Upper lobe of left lung (tissue), 4 donors: ENCODE measurements at regions not wholly inside any gene's neighbourhood (a gene's known extent, or its start where the extent isn't known, plus 50 kb on each side); places are given as distances from the start of the nearest gene placed in this dataset.

ENCODE experiments used
- EP300 ChIP-seq, 4 donors: sonication (generic); formaldehyde crosslinking; IDR thresholded peaks; one replicate each; pipeline ENCODE4 v1.5.1; 2017; ENCODE audit warnings: antibody characterized with exemption in 4 of 4, control low read depth in 2 of 4
- POLR2A ChIP-seq, 4 donors: fragments of 450-650 bp; IDR thresholded peaks; one replicate each; pipeline ENCODE4 v1.5.1; 2016 to 2017; ENCODE audit warnings: antibody characterized with exemption in 4 of 4, mild to moderate bottlenecking in 2 of 4

GRCh38 chrX:124530803-124531202 is 184.4 kb downstream of the SH2D1A start:
- TF ChIP-seq EP300 (IDR thresholded peaks at IDR 0.05) (no peak), POLR2A (IDR thresholded peaks at IDR 0.05) (no peak)
